ENCODE measurements at regions not wholly inside any gene's neighbourhood (a gene's known extent, or its start where the extent isn't known, plus 50 kb on each side); places are given as distances from the start of the nearest gene placed in this dataset.

GRCh38 chr7:51521054-51521453 lies 204.4 kb upstream of the COBL start:
- H3K27me3 ChIP-seq (ENCODE audit: low read length), result no peaks in the 10 kb centered on the region
- H3K36me3 ChIP-seq (ENCODE audit: low read length), result no peaks in the 10 kb centered on the region
- H3K9me2 ChIP-seq (replicated peaks; ENCODE audit: insufficient read depth, low read length), result no peaks in the 10 kb centered on the region
- H2AFZ ChIP-seq (ENCODE audit: low read depth, low read length, severe bottlenecking), result no peak overlapping the region
- H3K9me3 ChIP-seq (ENCODE audit: insufficient read depth, low read length), result no peaks in the 10 kb centered on the region
- H3K79me2 ChIP-seq (ENCODE audit: insufficient read depth, low read length), result no peaks in the 10 kb centered on the region
- no peak for TF ChIP-seq CTCF (IDR thresholded peaks at IDR 0.05; ENCODE audit: insufficient read depth, low read length, poor library complexity, severe bottlenecking)
- TF ChIP-seq EZH2phosphoT487 (conservative IDR thresholded peaks at IDR 0.05; ENCODE audit: low read length), result no peak
- no peak overlapping the region for H3K4me3 ChIP-seq (ENCODE audit: insufficient read depth, low read length, poor library complexity, severe bottlenecking)
- no peaks in the 10 kb centered on the region for H4K20me1 ChIP-seq (ENCODE audit: low read depth, low read length)
- H3K27ac ChIP-seq (ENCODE audit: low read depth, low read length), result no peak overlapping the region
- no peaks in the 10 kb centered on the region for H3F3A ChIP-seq (ENCODE audit: insufficient read depth)
- H3K4me2 ChIP-seq (ENCODE audit: low read depth, low read length, poor library complexity, severe bottlenecking), result no peak overlapping the region
- H3K9ac ChIP-seq (ENCODE audit: low read length), result no peak overlapping the region

DNA sequence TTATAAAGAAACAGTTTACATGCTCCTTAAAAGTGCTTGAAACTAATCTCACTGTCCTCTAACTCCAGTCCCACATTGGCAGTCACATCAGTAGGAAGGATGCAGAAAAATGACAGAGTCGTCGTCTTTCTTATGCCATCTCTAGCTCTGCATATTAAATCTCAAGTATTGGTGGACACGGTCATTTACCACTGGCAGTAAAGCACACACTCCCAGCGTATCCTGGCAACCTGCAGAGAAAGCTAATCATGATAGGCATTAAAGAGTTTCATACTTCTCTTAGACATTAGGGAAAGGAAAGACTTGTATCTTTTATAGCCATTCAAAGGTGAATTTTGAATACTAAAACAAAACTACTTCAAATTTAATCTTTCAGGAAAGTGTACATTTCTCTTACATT lies 202.0 kb upstream of the COBL start:
- no peaks in the 10 kb centered on the region for H3K27me3 ChIP-seq (ENCODE audit: low read length)
- H3K36me3 ChIP-seq (ENCODE audit: low read length), result no peaks in the 10 kb centered on the region
- no peaks in the 10 kb centered on the region for H3K9me2 ChIP-seq (replicated peaks; ENCODE audit: insufficient read depth, low read length)
- no peak overlapping the region for H3K27ac ChIP-seq (ENCODE audit: low read depth, low read length)
- H3K9me3 ChIP-seq (ENCODE audit: insufficient read depth, low read length), result no peaks in the 10 kb centered on the region
- H4K20me1 ChIP-seq (ENCODE audit: low read depth, low read length), result no peaks in the 10 kb centered on the region
- no peak overlapping the region for H3K4me2 ChIP-seq (ENCODE audit: low read depth, low read length, poor library complexity, severe bottlenecking)
- H3K4me3 ChIP-seq (ENCODE audit: insufficient read depth, low read length, poor library complexity, severe bottlenecking), result no peak overlapping the region
- H3K79me2 ChIP-seq (ENCODE audit: insufficient read depth, low read length), result no peaks in the 10 kb centered on the region
- TF ChIP-seq CTCF (IDR thresholded peaks at IDR 0.05; ENCODE audit: insufficient read depth, low read length, poor library complexity, severe bottlenecking) (no peak), EZH2phosphoT487 (conservative IDR thresholded peaks at IDR 0.05; ENCODE audit: low read length) (no peak)
- no peak overlapping the region for H3K9ac ChIP-seq (ENCODE audit: low read length)
- no peak overlapping the region for H2AFZ ChIP-seq (ENCODE audit: low read depth, low read length, severe bottlenecking)
- no peaks in the 10 kb centered on the region for H3F3A ChIP-seq (ENCODE audit: insufficient read depth)

GRCh38 chr7:51517187-51517586 lies 200.6 kb upstream of the COBL start:
- no peak overlapping the region for H3K27ac ChIP-seq (ENCODE audit: low read depth, low read length)
- no peak overlapping the region for H3K4me2 ChIP-seq (ENCODE audit: low read depth, low read length, poor library complexity, severe bottlenecking)
- no peaks in the 10 kb centered on the region for H3K79me2 ChIP-seq (ENCODE audit: insufficient read depth, low read length)
- H4K20me1 ChIP-seq (ENCODE audit: low read depth, low read length), result no peaks in the 10 kb centered on the region
- H2AFZ ChIP-seq (ENCODE audit: low read depth, low read length, severe bottlenecking), result no peak overlapping the region
- H3K4me3 ChIP-seq (ENCODE audit: insufficient read depth, low read length, poor library complexity, severe bottlenecking), result no peak overlapping the region
- TF ChIP-seq EZH2phosphoT487 (conservative IDR thresholded peaks at IDR 0.05; ENCODE audit: low read length), result no peak
- no peak for TF ChIP-seq CTCF (IDR thresholded peaks at IDR 0.05; ENCODE audit: insufficient read depth, low read length, poor library complexity, severe bottlenecking)
- no peaks in the 10 kb centered on the region for H3K9me3 ChIP-seq (ENCODE audit: insufficient read depth, low read length)
- no peak overlapping the region for H3K9ac ChIP-seq (ENCODE audit: low read length)
- H3F3A ChIP-seq (ENCODE audit: insufficient read depth), result no peaks in the 10 kb centered on the region
- H3K27me3 ChIP-seq (ENCODE audit: low read length), result no peaks in the 10 kb centered on the region
- no peaks in the 10 kb centered on the region for H3K36me3 ChIP-seq (ENCODE audit: low read length)
- no peaks in the 10 kb centered on the region for H3K9me2 ChIP-seq (replicated peaks; ENCODE audit: insufficient read depth, low read length)

GRCh38 chr7:51501620-51502019 lies 185.0 kb upstream of the COBL start:
- Histone ChIP-seq H4K20me1 (ENCODE audit: low read depth, low read length) (no peaks in the 10 kb centered on the region), H3F3A (ENCODE audit: insufficient read depth) (no peaks in the 10 kb centered on the region), H3K36me3 (ENCODE audit: low read length) (no peaks in the 10 kb centered on the region), H3K9ac (ENCODE audit: low read length) (no peak overlapping the region), H3K4me2 (ENCODE audit: low read depth, low read length, poor library complexity, severe bottlenecking) (no peak overlapping the region), H3K79me2 (ENCODE audit: insufficient read depth, low read length) (no peaks in the 10 kb centered on the region), H3K9me3 (ENCODE audit: insufficient read depth, low read length) (no peaks in the 10 kb centered on the region), H3K9me2 (replicated peaks; ENCODE audit: insufficient read depth, low read length) (no peaks in the 10 kb centered on the region), H3K4me3 (ENCODE audit: insufficient read depth, low read length, poor library complexity, severe bottlenecking) (no peak overlapping the region), H2AFZ (ENCODE audit: low read depth, low read length, severe bottlenecking) (no peak overlapping the region), H3K27me3 (ENCODE audit: low read length) (no peaks in the 10 kb centered on the region), H3K27ac (ENCODE audit: low read depth, low read length) (no peak overlapping the region)
- TF ChIP-seq EZH2phosphoT487 (conservative IDR thresholded peaks at IDR 0.05; ENCODE audit: low read length), result no peak
- TF ChIP-seq CTCF (IDR thresholded peaks at IDR 0.05; ENCODE audit: insufficient read depth, low read length, poor library complexity, severe bottlenecking), result no peak
